HG02981 (cell line): ENCODE measurements at regions not wholly inside any gene's neighbourhood (a gene's known extent, or its start where the extent isn't known, plus 50 kb on each side); places are given as distances from the start of the nearest gene placed in this dataset.

Source experiments
- ATAC-seq: cut with Tn5 transposase; IDR thresholded peaks from one replicate; pipeline ENCODE4 v1.9.1; 2021; ENCODE audit warnings: mild to moderate bottlenecking, moderate library complexity; ENCODE audit not compliant: unreplicated experiment

DNA sequence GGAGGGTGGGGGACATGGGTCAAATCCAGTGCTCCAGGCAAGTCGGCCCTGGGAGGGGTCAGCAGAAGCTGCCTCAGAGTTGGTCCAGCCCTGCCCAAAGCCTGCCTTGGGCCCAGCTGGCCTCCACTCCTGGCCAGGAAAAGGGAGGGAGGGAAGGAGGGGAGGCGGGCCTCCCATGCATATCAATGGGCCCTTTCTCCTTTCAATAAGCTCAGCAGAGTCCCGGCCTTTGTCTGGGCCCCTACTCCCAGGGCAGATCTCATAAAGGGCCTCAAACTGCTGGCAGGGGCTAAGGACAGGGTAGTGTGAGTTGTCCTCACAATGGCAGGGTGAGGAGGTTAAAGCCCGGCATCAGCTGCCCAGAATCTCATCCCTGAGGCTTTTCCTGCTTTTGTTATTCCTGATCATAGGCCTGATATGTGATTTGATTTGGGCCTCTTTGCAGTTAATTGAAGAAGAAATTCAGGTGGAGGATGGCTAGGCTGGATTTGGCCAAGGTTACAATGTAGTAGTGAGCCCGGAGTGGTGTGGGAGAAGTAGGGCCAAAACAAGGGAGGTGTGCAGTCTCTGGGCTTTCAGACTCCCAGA, 121.1 kb upstream of the ATP6AP2 start:
- no peak for ATAC-seq

DNA sequence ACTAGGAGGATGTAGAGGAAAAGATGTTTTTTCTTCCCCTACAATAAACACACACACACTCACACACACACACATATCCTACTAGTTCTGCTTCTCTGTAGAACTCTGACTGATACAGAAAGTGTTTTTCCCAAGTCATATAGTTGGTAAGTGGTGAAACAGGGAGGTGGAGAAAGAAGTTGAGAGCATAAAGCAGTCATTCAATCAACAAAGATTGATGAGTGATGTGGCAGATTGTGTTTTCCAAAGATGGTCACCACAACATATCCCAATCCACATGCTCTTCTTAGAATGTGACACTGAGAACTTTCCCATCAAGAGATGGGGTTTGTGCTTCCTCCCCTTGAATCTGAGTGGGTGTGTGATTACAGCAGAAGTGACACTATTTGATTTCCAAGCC, 123.4 kb upstream of the ATP6AP2 start:
- ATAC-seq = no peak

DNA sequence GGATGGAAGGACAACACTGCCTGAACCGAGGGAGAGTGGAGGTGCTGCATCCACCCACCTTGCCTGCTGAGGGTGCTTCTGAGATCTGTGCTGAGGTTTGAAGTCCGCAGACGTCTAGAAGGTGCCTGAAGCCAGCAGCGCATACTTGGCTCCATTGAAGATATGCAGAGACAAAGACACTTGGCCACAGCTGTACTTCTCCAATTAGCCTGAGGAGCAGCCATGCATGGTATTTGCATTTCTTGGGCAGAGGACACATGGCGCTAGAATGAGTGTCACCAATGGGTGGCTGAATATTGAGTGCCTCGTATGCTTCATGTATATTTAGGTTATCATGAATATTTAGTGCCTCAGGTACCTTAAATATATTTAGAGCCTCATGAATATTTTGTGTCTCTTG, 128.7 kb upstream of the ATP6AP2 start:
- ATAC-seq = no peak

DNA sequence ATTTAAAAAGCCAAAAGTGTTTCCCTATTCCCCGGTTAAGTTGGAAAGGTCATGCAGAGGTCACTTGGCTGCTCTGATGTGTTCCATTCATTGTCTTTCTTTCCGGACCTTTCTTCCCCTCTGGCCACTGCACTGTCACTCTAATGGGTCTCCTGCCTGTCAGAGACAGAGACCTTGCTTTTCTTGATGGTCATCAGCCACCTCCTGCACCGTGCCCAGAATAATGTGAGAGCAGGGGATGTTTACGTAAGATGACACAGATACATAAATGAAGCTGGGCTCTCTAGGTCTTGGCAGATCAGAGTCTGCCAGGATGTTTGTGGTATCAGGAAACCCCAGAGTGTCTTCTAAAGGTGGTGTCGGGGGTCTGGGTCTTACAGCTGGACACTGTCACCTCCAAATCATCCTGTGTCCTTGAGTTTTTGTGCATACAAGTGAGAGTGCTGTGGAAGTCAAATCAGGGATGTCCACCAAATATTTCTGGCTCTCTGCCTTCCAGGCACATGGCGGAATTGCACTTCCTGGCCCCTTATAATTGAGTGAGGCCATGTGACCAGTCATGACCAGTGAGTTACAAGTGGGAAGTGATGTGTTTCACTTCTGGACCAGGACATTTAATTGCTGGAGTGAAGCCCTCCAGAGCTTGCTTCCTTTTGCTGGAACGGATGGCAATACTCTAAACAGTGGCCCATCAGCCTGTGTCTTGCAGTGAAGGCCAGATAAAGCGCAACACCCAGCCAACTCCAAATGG, 130.6 kb upstream of the ATP6AP2 start:
- ATAC-seq = no peak

DNA sequence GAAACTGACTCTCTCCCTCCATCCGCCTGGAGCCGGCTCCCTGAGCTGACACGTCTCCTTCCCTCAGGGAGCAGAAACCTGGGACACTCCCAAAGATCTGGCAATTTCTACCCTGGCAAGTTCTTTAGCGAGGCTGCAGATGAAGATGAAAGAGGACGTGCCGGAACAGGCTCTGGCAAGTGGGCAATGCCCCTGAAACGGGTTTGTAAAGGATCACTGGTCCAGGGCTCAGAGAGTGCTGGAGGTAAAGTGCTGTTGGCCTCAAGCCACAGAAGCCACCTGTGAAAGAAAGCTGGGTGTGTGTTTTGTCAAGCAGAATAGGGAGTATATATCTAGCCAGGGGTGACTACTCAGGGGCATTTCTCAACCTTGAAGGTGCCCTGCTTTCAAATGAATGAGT, 131.4 kb upstream of the ATP6AP2 start:
- ATAC-seq = no peak

DNA sequence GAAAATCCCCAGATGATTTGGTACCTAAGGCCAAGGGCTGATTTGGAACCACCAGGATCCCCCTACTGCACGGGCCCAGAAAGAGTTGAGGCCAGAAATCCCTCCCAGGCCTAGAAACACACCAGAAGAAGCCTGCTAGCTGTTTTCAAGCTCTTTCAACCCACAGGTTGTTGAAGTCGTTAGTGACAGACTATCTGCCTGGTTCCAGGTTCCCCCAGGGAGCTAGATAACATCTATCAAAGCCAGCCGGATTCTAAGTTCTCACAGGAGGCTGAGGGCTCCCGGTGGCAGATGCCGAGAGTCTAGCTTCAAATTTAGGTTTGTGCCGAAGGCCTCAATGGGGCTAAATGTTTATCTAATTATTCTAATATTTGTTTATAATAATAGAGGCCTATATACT, 132.0 kb upstream of the ATP6AP2 start:
- ATAC-seq = no peak

DNA sequence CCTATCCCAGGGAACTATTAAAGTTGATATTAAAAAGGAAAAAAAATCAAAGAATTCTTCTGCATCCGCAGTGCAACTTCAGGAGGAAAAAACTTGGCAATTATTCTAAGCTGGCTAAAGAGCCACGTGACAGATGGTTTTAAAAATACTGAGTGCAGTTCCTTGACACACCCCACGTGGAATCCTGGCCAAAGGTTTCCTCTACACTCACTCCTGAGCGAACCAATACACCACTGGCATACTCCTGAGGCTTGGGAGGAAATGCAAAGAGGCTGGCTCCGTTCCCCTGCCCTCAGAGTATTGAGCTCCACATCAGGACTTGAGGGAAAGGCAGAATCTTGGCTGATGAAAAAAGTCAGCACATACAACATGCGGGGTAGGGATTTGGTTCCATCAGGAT, 133.8 kb upstream of the ATP6AP2 start:
- no peak for ATAC-seq

DNA sequence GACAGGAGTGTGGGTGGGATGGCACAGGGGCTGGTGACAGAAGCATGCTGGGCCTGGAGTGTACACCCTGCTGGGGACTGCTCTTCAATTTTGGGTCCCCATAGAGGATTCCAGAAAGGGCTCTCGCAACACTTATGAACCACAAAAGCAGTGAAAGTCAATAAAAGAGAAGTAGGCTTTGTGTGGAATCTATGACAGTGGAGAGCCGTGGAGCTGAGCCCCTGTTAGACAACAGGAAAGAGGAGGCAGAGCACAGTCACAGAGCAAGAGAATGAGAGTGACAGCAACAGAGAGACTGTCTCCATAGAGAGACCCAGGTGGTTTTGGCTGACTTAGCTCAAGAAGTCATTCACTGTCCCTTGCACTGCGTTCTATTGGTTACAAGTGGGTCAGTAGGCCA, 135.1 kb upstream of the ATP6AP2 start:
- no peak for ATAC-seq

DNA sequence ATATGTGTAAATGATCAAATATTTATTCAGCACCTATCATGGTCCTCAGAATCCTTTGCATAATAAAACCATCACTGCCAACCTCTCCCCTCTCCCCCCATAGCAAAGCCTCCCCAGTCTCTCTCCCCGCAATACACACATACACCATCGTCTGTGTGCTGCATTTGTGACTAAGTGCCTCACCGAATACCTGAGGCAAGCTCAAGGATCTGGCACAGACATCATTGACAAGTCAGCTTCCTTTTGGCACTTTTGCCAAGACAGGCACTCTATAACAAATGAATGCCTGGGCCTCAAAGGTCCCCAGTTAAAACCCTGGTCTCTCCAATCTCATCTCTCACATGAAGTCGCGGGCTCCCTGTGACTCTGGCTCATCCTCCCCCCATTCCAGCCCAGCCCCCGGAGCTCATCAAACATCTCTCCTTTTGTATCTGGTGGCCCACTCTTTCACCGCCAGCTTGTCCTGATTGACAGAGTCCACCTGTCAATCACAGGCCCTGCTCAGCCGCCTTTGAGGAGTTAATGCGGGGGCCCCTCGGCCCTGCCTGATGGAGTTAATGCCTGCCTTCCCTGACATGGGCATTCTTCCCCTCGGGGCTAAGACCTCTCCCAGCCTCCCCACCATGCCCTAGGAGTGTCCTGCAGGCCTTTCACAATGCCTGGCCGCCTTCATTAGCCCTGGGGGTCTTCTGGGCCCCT, 135.8 kb upstream of the ATP6AP2 start:
- ATAC-seq = no peak

DNA sequence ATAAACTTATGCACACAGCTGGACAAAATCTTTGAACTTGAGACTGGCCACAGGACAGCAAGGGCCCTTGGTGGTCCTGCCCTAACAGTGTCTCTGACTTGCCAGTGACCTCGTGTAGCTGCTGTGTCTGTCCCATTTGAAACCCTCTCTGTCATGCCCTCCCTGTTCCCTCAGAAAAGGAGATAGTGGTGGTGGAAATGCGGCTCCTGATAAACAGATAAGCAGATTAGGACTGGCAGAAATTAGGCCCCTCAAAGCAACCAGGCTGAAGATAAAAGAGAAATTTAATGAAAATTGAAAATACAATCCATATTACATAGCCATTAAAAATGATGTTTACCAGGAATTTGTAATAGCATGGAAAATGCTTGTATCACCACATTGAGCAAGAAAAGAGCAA, 136.6 kb upstream of the ATP6AP2 start:
- no peak for ATAC-seq

DNA sequence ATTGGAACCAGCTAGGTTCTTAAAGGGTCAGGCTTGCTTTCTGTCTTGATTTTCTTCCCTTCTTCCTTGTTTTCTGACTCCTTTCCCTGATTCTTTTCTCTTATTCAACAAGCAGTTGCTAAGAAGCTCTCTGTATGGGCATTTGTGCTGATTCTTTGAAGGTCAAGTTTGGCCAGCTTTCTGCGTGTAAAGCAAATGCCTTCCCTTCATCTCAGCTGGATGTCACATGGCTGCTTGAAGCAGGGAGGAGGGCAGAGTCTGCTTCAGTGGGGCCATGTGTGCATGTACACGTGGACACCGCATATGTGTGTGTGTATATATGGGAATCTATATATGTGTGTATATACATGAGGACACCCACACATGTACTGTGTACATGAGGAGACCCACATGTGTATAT, 139.9 kb upstream of the ATP6AP2 start:
- ATAC-seq = no peak

DNA sequence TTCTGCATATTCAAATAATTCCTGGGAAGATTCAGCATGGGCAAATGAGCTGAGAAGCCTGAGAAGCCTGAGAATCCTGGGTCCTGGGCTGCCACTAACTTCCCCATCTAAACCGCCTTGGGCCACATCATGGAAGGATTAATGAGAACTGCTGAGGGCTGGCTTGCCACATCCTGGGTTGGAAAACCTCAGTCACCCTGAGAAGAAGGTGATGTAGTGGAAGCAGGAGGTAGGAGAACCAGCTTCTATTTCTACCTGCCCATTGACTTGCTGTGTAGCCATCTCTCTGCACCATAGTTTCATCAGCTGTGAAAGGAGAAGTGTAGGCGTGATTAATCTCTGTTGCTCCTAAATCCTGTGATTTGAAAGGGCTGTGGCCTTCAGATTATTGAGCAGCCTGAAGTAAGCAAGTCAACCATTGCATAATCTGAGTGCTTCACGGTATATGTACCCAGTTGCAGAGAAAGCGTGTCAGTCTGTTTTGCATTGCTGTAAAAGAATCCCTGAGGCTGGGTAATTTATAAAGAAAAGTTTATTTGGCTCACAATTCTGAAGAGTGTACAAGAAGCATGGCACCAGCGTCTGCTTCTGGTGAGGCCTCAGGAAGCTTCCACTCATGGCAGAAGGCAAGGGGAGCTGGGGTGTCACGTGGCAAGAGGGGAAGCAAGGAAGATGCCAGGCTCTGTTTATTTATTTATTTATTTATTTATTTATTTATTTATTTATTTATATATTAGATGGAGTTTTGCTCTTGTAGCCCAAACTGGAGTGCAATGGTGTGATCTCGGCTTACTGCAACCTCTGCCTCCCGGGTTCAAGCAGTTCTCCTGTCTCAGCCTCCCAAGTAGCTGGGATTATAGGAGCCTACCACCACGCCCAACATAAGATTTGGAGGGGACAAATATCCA, 140.9 kb upstream of the ATP6AP2 start:
- ATAC-seq = no peak

DNA sequence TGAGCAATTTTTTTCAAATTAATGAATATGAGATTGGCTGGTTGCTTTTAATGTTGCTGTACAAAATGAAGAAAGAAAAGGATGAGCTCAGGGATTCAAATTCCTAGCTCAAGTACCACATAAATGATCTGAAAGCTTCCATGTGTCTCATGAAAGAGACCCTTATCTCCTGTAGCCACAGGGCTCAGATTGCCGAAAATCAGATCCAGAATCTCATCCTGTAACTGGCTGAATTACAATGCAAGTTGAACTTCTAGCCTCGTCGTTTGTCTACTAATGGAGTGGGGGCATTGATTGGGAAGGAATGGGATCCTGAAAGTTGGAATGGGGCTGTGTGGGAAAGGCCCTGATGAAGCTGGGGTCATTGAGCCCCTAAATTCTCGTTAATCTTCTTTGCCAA, 143.4 kb upstream of the ATP6AP2 start:
- no peak for ATAC-seq

DNA sequence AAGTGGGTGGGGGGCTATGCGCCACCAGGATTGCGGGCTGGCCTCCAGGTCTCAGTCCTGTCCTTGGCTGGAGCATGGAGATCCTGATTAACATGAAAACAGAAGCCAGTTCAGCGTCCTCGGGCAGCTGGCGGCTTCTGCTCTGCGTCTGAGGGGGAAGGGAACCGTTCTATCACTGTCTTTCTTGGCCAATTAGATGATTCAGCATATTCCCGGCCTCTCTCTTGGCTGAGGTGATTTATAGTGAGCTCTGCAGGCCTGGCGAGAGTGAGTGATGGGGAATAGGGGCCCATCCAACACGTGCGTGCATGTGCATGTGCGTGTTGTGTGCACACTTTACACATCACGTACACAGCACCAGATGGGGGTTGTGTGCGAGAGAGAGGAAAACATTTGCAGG, 145.8 kb upstream of the ATP6AP2 start:
- no peak for ATAC-seq

DNA sequence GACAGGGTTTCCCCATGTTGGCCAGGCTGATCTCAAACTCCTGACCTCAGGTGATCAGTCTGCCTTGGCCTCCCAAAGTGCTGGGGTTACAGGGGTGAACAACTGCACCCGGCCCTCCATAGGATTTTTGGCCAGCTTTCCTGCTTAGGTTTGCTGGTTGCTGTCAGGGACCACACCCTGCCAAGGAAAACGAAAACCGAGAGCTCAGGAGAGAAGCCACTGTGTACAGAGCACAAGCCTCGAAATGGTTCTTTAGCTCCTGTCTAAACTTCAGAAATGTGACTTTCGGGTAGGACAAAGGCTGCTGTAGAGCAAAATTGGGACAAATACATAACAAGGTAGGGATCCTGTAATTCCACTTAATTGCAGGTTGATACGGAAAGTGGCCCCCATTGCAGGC, 146.3 kb upstream of the ATP6AP2 start:
- no peak for ATAC-seq

DNA sequence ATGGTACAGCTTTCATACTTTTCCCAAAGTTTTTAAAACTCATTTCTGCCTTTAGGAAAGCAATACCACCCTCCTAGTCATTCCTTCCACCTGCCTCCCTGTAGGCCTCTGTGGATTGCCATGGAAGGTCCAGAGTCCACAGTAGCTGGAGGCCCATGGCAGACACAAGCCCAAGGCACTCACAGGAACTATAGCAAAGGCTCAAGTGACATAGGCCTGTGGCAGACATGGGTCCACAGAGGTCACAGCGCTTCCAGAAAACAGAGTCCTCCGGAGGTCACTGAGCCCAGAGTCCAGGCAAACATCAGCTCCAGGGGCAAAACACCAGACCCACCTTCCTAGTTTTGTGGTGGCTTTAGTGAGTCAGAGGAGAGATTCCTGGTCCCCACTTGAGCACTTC, 147.6 kb upstream of the ATP6AP2 start:
- ATAC-seq = no peak

DNA sequence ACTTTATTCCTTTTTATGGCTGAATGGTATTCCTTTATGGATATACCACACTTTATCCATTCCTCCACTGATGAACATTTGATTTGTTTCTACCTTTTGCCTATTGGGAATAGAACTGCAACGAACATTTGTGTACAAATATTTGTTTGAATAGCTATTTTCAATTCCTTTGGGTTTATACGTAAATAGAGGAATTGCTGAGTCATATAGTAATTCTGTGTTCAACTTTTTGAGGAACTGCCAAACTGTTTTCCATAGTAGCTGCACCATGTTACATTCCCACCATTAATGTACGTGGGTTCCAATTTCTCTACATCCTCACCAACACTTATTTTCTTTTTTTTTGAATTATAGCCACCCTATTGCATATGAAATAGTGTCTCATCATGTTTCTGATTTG, 156.5 kb upstream of the ATP6AP2 start:
- no peak for ATAC-seq

DNA sequence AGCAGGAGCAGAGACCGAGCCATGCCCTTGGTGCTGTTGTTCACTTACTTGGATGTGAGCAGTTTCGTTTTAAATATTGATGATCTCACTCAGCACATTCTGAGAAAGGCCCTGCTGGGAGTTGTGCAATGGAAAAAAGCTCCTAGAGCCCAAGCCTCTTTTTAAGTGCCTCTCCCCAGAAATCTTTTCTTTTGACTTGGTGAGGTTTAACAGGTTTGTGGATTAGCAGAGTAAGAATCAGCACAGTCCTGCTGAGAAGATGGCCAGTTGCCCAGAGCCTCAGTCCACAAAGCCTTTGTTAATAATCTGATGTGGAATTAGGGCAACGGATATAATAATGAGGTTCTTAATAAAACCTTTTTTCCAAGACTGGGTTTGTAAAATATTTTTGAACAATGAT, 157.5 kb upstream of the ATP6AP2 start:
- no peak for ATAC-seq

DNA sequence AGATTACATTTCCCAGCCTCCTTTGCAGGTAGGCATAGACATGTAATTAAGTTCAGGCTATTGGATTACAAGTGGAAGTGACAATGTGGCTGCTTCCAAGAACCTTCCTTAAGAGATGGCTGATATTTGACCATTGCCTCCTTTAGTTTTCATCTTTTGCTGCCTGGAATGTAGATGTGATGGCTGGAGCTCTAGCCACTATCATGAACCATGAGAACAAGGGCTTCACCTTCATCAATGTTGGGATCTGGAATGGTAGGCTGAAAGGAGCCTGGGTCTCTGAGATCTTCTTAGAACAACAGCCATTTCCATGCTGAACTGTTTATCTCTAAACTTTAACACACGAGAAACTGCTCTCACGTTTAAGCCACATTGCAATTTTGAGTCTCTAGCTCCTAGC, 158.7 kb upstream of the ATP6AP2 start:
- no peak for ATAC-seq

DNA sequence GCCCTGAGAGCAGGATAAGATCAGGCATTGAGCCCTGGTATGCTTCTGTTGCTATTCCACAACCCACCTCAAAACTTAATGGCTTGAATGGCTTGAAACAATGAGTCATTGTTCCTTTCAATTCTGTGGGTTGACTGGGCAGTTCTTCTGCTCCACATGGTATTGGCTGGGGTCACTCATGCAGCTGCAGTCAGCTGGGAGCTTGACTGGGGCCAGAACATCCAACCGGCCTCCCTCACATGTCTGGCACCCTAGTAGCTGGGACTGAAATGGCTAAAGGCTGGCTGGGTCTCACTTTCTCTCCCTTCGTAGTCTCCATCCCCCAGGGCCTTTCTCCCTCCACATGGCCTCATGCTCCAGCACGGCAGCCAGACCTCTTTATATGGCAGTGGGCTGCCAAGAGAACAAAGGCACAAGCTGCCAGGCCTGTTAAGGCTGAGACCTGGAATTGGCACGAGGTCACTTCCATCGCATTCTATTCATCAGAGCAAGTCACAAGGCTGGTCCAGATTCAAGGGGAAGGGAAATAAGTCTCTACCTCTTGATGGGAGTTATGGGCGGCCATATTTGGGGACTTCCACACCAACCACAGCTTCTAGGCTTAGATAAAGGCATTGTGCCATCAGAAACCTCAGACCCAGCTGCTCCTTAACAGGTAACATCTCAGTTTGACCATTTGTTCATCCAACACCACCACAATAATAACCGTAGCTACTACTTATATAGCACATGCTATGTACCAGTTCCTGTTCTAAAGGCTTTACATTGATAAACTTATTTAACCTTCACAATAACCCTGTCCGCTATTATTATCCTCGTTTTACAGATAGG, 159.7 kb upstream of the ATP6AP2 start:
- peak; percentile 49 for ATAC-seq

DNA sequence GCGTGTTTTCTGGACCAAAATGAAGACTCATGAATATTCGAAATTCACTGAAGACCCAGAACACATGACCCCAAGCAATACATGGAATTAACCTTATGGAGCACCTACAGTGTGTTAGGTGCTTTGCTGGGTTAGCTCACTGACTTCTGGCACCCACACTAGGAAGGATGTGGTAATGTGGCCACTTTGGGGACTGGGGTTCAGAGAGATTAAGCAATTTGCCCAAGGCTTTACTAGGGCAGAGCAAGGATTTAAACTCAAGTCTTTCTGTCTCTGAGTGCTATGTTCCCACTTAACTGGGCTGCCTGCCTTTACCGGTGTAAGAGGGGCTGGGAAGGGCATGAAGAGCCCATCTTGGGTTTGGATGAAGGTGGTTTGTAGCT, 162.0 kb upstream of the ATP6AP2 start:
- no peak for ATAC-seq
